HuH-7 (cell line): ENCODE measurements at regions not wholly inside any gene's neighbourhood (a gene's known extent, or its start where the extent isn't known, plus 50 kb on each side); places are given as distances from the start of the nearest gene placed in this dataset.
"Not testable (repeated sequence)": the region's sequence is repeated elsewhere in the genome, so short reads cannot be mapped to it uniquely, and the experiment has no call there.

Experiments used
- DNase-seq: peaks from one replicate; pipeline ENCODE4 v3.0.0; 2011; ENCODE audit warnings: low spot score

DNA sequence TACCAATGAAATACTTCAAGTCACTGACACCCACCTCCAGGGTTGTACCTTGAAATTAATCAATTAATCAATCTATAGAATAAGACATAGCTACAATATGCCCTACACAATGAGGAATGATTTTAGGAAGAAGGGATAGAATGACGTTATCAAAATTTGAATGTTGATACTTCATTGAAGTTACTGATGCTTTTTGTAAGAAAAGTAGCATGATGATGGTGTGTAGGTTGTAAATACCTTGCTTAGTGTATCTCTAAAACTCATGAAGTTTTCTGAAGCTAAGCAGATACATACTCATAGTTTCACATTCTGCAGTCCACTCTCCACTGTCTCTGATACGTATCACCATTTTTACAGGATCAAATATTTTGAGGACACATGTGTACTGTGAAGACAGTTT, 670.4 kb upstream of the GOT2 start:
- no peak for DNase-seq

- no peak for DNase-seq
These were observed 666.7 kb upstream of the GOT2 start for GRCh38 chr16:59400830-59401229.

- no peak for DNase-seq
These were observed 663.5 kb upstream of the GOT2 start for GRCh38 chr16:59397638-59398037.

- DNase-seq = no peak
These were observed 660.4 kb upstream of the GOT2 start for GRCh38 chr16:59394526-59394925.

DNA sequence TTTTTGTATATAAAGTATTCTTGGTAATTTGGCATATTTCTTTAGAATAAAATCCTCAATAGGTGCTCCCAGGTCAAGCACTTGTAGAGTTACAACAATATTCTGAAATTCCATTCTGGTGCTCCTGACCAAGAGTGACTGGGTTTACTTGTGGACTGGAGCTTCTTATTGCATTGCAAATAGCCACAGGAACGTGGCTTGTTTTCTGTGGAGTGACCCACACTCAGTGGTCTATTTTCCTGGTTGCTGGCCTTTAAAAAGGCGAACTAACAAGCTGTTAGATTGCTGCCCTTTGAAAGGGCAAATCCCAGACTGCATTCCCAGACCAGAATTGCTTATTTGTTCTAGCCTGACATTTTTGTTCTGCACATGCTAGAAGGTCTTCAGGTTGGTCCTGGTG, 658.8 kb upstream of the GOT2 start:
- no peak for DNase-seq

- no peak for DNase-seq
These were observed 657.7 kb upstream of the GOT2 start for GRCh38 chr16:59391617-59392364.

- DNase-seq = no peak
These were observed 651.8 kb upstream of the GOT2 start for GRCh38 chr16:59385959-59386358.

DNA sequence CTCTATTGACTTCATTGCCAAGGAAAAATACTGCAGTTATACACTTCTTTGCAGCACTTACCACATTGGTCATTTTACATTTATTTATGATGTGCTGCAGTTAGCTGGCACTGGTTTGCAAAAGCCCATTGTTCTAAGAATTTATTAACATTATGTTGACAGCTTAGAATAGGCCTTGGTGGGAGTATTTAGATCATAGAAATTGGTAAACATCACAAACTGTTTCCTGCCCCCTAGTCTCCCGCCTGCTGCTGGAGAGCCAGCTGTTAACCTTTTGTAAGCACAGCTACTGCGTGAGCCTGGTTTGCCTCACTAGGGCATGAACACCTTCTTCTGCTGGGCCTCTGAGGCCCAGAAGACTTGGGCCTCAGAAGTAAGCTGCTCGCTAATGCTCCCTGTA, 651.4 kb upstream of the GOT2 start:
- no peak for DNase-seq

DNA sequence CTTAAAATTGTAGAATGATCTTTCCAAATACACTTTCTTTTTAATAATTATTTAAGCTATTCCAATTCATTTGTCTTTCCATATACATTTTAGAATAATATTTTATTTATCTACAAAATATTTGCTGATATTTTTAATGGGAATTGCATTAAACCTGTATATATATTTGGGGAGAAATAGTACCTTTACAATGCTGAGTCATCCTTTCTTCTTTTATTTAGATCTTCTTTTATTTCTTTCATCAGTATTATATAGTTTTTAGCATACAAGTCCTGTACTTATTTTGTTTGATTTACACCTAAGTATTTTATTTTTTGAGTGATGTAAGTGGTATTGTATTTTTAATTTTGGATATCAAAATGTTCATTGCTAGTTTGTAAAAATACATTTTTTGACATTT, 639.5 kb upstream of the GOT2 start:
- DNase-seq = no peak

- no peak for DNase-seq
These were observed 636.6 kb upstream of the GOT2 start for GRCh38 chr16:59370717-59371116.

DNA sequence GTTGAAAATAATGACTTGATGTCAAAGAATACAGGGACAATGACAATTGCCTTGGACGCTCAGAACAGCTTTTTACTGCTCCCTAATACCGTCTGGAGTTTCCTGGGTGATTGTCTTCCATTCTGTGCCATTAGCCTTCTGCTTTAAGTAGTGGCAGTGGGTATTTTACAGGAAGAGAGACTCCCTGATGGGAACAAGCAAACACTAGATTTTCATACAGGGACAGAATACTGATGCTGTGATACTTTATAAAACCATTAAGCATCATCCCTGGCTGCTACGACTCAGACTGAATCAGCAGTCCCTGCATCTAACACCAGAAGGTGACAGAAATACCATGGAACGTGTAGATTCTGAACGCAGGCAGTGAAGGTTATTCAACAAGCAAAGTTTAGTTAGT, 635.4 kb upstream of the GOT2 start:
- no peak for DNase-seq

DNA sequence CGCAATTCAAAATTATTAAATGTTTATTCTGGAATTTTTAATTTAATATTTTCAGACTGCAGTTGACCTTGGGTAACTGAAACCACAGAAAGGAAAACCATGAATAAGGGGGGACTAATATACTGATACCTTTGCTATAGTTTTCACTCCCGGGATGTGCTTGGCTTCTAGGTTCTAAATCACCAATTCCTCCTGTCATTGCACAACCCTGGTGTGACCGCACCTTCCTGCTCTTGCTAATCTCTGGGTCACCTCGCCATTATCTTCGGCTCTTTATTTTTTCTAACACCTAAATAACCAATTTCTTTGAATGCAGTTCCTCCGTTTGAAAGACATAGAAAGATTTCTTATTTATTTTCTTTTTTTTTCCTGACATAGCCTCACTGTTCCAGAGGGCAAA, 634.5 kb upstream of the GOT2 start:
- no peak for DNase-seq

DNA sequence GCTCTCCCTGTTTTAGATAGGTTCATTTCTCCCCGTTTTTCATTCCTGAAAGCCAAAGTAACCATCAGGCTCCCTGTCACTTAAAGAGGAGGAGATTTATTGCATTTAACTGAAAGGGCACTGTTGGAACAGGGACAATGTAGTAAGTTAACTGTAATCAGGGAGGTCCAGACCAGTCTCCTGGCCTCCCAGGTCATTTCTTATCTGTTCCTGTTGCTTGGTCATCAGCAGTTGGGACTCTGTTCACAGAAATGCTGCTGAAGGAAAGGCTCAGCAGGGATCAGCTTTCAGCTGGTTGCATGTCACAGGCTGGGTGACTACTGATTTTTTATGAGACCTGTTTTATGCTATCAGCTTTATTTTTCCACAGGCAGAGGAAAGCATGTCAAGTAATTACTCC, 622.6 kb upstream of the GOT2 start:
- DNase-seq = no peak

DNA sequence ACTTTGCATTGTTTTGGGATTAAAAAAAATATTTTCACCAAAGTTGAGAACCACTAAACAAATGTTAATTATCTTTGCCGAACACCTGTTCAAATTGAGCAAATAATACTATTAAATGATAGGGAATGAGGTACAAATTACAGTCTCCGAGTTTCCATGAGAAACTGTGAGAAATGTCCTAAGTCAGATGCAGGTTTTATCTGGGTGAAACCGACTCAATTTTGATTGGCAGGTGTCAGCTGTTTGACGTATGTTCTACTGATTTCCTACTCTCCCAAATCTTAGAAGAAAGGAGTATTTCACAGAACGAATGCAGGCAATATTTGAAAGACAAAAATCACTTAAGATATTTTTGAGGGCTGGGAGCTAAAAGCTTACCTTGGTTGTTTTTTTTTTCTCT, 622.0 kb upstream of the GOT2 start:
- no peak for DNase-seq

GRCh38 chr16:59355704-59356103, 621.6 kb upstream of the GOT2 start:
- no peak for DNase-seq

DNA sequence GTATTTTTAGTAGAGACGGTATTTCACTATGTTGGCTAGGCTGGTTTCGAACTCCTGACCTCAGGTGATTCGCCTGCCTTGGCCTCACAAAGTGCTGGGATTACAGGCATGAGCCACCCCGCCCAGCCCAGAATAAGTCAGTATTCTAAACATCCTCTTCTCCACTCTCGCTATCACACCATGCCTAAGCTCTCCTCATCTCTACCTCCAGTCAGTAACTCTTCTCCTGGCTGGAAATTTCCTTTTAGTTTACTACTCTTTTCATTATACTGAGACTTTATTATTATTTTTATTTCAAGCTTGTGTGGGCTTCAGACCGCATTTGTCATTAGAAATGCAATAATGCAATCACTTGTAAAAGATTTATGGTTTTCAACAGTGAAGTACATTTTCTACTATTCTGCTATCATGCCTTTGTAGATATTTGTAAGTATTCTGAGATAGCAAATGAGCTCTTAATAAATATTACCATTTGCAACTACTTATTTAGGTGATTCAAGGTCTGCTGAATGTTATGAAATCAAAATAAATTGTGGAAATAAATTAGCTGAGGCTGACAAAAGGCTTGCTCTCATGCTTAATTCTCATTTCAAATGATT, 617.3 kb upstream of the GOT2 start:
- no peak for DNase-seq

- DNase-seq = no peak
These were observed 616.6 kb upstream of the GOT2 start for GRCh38 chr16:59350670-59351069.

DNA sequence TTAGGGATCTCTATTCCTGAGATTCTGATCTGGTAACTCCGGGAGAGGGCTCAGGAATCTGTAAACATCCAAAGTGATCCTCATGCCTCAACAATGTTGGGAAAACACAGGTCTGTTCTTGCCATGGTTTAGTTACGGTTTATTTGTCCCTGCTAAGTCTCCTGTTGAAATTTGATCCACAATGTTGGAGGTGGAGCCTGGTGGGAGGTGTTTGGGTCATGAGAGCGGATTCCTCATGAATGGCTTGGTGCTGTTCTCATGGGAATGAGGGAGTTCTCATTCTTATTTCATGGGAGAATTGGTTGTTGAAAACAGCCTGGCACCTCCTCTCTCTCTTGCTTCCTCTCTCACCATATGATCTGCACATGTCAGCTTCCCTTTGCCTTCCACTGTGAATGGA, 608.6 kb upstream of the GOT2 start:
- no peak for DNase-seq

- DNase-seq = no peak
These were observed 607.3 kb upstream of the GOT2 start for GRCh38 chr16:59341368-59341767.

- no peak for DNase-seq
These were observed 605.8 kb upstream of the GOT2 start for GRCh38 chr16:59339871-59340270.

DNA sequence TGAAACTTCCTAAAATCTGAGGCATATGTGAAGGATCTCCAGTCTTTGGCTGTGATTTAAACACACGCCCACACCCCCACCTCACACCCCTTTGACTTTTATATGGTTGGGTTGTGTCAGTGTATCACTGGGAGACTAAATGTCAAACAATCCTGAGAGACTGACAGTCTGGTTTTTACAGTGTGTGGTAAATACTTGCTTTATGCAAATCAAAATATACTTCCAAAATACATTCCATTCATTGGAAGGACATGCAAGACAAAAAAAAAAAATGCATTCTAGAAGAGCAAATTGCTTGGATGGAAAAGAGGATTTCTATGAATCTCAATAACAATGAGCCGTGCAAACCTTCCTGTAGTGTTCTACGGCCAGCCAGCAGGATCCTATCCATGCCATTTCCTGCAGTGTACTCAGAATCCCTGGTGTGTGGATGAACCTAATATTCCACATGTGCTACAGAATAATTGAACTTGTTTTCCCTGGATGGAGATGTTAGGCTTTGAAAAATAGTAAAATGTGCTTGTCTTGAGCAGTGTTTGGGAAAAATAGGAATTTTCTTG, 602.1 kb upstream of the GOT2 start:
- no peak for DNase-seq

DNA sequence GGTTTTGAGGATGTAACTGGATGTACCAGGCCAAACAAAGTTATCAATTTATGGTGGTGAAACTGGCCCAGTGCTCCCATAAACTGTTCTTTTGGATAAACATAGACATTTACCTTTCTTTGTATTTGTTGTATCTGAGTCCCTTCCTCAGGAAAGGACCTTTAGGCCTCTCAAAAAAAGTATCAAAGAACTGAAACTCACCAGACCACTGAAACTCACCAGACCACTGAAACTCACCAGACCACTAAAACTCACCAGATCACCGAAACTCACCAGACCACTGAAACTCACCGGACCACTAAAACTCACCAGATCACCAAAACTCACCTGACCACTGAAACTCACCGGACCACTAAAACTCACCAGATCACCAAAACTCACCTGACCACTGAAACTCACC, 597.6 kb upstream of the GOT2 start:
- not testable (repeated sequence) for DNase-seq

DNA sequence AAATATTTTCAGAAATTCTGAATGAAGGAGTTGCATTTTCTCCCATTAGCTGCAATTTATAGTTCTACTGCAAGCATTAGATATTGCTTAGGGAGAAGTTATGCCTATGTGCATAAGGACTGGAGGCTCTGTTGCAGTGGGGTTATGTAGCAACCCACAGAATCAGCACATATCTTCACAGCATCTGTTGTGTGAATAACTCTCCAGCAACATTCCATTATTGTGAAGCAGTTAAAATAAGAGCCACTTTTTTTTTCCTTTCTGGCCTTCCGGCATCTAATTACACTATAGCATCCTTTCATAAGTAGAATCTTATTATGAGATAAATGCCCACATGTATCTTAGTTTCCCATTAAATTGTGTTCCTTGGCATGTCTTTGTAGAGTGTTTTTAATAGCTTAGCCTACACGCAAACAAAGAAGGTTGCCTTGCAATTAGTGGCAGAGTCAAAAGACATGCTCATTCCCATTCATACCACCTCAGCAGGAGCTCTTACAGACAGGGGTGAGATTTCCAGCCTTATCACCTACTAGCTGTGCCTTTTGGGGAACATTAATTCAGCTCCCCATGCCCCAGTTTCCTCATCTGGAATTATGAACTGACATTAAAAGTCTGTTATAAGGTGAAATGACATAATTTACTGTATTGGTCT, 596.0 kb upstream of the GOT2 start:
- DNase-seq = no peak
